Activated CD8-positive, alpha-beta memory T cell treated with anti-CD3 and anti-CD28 coated beads for 1 hour (primary cell): ENCODE measurements at regions not wholly inside any gene's neighbourhood (a gene's known extent, or its start where the extent isn't known, plus 50 kb on each side); places are given as distances from the start of the nearest gene placed in this dataset.
"Not testable (repeated sequence)": the region's sequence is repeated elsewhere in the genome, so short reads cannot be mapped to it uniquely, and the experiment has no call there.

Experiments used
- DNase-seq, 2 donors: peaks; one replicate each; pipeline ENCODE4 v3.0.0-alpha.2; 2020; ENCODE audit warnings: low read depth in 1 of 2; ENCODE audit errors: extremely low read depth in 1 of 2

GRCh38 chr13:73325723-73326558 is 267.1 kb downstream of the KLF5 start:
- DNase-seq, result no peak

- no peak for DNase-seq
These were observed 266.3 kb downstream of the KLF5 start for GRCh38 chr13:73324842-73325722.

- DNase-seq, result no peak
These were observed 264.8 kb downstream of the KLF5 start for GRCh38 chr13:73323615-73324014.

GRCh38 chr13:73321043-73321442 is 262.2 kb downstream of the KLF5 start:
- DNase-seq, result no peak

GRCh38 chr13:73317140-73317539 is 258.3 kb downstream of the KLF5 start:
- DNase-seq, result no peak

GRCh38 chr13:73310366-73310765 is 251.6 kb downstream of the KLF5 start:
- no peak for DNase-seq

GRCh38 chr13:73307481-73307880 is 248.7 kb downstream of the KLF5 start:
- no peak for DNase-seq

GRCh38 chr13:73306688-73307087 is 247.9 kb downstream of the KLF5 start:
- no peak for DNase-seq

GRCh38 chr13:73304442-73304841 is 245.6 kb downstream of the KLF5 start:
- DNase-seq, result no peak

GRCh38 chr13:73303851-73304250 is 245.0 kb downstream of the KLF5 start:
- DNase-seq, result no peak

- DNase-seq, result not testable (repeated sequence)
These were observed 242.8 kb downstream of the KLF5 start for GRCh38 chr13:73301622-73302021.

- no peak for DNase-seq
These were observed 242.1 kb downstream of the KLF5 start for GRCh38 chr13:73300718-73301425.

GRCh38 chr13:73299787-73300186 is 241.0 kb downstream of the KLF5 start:
- DNase-seq, result no peak

GRCh38 chr13:73293913-73294523 is 235.2 kb downstream of the KLF5 start:
- no peak for DNase-seq

GRCh38 chr13:73292127-73292526 is 233.3 kb downstream of the KLF5 start:
- DNase-seq, result no peak

- no peak for DNase-seq
These were observed 232.0 kb downstream of the KLF5 start for GRCh38 chr13:73290844-73291243.

GRCh38 chr13:73288596-73288995 is 229.8 kb downstream of the KLF5 start:
- no peak for DNase-seq

GRCh38 chr13:73287831-73288230 is 229.0 kb downstream of the KLF5 start:
- no peak for DNase-seq

- DNase-seq, result no peak
These were observed 228.3 kb downstream of the KLF5 start for GRCh38 chr13:73286942-73287620.

- no peak for DNase-seq
These were observed 227.4 kb downstream of the KLF5 start for GRCh38 chr13:73286177-73286576.
